22Rv1 (cell line): ENCODE measurements at regions not wholly inside any gene's neighbourhood (a gene's known extent, or its start where the extent isn't known, plus 50 kb on each side); places are given as distances from the start of the nearest gene placed in this dataset.

Experiments used
- ZFX ChIP-seq: fragments of 450-650 bp; IDR thresholded peaks from 2 replicates; pipeline ENCODE4 v1.6.1; 2017; ENCODE audit warnings: antibody characterized with exemption, borderline replicate concordance
- TF ChIP-seq, protein P1 (sequence below): fragments of 450-650 bp; IDR thresholded peaks from 2 replicates; pipeline ENCODE4 v1.5.1; 2017; ENCODE audit warnings: mild to moderate bottlenecking

- TF ChIP-seq, protein P1, sequence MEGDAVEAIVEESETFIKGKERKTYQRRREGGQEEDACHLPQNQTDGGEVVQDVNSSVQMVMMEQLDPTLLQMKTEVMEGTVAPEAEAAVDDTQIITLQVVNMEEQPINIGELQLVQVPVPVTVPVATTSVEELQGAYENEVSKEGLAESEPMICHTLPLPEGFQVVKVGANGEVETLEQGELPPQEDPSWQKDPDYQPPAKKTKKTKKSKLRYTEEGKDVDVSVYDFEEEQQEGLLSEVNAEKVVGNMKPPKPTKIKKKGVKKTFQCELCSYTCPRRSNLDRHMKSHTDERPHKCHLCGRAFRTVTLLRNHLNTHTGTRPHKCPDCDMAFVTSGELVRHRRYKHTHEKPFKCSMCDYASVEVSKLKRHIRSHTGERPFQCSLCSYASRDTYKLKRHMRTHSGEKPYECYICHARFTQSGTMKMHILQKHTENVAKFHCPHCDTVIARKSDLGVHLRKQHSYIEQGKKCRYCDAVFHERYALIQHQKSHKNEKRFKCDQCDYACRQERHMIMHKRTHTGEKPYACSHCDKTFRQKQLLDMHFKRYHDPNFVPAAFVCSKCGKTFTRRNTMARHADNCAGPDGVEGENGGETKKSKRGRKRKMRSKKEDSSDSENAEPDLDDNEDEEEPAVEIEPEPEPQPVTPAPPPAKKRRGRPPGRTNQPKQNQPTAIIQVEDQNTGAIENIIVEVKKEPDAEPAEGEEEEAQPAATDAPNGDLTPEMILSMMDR: no peak
- no peak for TF ChIP-seq ZFX
Measured at GRCh38 chr13:85592211-85592610, 207.0 kb downstream of the SLITRK6 start.
